NCI-H1105 treated with DMSO at 0.1 percent for 48 hours (cell line): ENCODE measurements at regions not wholly inside any gene's neighbourhood (a gene's known extent, or its start where the extent isn't known, plus 50 kb on each side); places are given as distances from the start of the nearest gene placed in this dataset.

Source experiments
- DNase-seq: peaks from one replicate; lab custom pipeline; 2025; lab: John Stamatoyannopoulos, UW

DNA sequence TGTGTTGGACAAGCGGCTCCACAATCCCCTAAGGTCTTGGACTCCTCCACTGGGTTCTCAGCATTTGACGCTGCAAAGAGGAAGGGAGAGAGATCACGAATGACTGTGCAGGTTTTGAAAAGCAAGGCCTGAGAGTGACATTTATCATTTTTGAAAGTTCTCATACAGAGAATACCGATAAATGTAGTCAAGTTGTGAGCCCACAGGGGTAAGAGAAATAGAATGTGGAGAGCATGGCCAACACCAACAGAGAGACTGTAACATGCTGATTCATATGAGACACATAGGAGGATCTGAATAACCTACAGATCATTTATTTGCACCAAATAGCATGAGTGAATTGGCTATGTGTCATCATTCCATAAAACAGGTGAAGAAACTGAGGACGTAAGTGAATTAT lies 230.5 kb upstream of the MBL2 start:
- no peak for DNase-seq

DNA sequence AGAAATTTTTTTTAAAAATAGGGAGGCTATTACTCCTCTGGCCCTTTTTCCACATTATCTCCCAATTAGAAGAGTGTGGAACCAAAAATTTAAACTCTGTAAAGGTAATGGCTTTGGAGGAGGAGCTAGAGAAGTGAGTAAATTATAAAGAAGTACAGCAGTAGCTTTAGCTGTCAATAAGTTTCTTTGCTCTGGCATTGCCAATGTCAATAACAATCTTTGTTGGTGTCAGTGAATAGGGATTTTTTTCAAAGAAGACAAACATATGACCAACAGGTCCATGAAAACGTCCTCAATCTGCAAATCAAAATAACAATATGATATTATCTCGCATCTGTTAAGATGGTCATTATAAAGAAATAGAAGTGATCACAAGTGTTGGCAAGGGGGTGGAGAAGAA lies 227.1 kb upstream of the MBL2 start:
- DNase-seq = no peak

DNA sequence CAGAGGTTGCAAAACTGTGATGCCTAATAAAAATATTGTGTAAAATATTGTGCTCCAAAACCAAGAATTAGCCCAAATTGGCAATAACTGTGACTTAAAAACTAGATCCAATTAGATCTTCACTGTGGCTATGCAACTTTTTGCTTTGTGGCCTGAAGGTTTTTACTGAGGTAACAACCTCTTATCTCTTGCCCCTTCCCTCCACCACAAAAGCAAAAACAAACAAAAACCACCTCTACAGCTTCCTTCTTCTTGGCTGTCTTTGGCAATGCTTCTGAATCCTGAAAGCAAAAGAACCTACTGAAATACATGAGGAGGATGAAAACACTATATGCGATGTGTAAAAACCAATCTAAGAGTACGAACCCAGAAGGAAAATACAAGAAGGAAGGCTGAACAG lies 226.7 kb upstream of the MBL2 start:
- DNase-seq = no peak

DNA sequence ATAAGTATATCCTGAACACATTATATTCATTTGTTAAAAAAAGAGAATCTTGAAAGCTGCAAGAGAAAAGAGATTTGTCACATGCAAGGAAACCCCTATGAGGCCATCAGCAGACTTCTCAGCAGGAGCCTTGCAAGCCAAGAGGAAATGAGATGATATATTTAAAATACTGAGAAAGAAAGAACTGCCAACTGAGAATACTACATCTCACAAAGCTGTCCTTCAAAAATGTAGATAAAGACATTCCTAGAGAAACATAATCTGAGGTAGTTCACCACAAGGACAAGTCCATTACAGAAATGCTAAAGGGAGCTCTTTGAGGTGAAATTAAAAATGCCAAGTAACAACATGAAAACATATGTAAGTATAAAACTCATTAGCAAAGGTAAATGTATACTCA lies 224.4 kb upstream of the MBL2 start:
- no peak for DNase-seq

DNA sequence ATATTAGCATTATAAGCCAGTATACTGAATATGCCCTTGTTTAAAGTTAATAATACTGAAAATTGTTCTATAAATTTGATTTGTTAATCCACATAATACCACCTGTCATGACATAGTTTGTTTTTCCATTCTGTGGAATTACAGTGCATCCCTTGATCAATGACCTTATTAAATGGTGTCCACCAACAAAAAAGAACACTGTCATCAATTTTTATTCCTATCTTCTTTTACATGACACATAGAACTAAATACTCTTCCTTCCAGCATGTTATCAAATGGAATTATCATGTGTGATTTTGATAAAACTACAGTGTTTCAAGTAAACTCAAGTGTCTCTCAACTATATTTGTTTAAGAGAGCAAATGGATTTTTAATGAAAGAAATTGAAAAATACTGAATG lies 221.8 kb upstream of the MBL2 start:
- DNase-seq = no peak

DNA sequence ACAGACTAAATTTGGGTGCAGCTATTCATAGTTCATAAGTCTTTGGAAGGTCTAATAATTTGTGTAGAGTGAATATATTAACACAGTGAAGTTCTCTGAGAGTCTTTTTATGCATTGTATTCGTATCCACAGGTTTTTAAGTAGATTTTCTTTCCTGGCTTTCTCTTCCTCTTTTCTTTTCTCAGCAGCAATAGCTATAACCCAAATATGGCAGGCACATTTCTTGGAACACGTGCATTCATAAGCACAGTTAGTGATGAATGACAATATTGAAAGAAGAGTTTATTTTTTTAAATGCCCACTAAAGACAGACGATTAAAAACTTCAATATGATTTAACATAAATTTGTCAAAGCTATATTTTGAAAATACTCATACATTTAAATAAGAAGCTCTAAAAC lies 220.5 kb upstream of the MBL2 start:
- no peak for DNase-seq

DNA sequence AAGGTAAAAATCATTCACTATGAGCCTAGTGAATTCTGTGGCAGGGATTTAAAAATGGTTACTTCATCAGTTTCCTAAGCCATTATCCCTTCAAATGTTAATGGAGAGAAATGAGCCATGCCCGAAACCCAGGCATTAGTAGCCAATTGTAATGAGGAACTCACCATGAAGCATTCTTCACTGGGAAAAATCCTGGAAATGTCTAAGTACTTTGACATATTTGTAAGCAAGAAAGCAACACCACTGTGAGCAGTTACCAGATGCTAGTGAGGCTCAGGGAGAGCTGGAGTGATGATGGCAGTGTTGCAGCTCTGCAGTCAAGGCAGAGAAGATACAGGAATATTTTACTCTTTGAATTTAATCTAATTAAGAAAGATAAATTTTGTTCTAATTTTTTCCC lies 220.0 kb upstream of the MBL2 start:
- no peak for DNase-seq

DNA sequence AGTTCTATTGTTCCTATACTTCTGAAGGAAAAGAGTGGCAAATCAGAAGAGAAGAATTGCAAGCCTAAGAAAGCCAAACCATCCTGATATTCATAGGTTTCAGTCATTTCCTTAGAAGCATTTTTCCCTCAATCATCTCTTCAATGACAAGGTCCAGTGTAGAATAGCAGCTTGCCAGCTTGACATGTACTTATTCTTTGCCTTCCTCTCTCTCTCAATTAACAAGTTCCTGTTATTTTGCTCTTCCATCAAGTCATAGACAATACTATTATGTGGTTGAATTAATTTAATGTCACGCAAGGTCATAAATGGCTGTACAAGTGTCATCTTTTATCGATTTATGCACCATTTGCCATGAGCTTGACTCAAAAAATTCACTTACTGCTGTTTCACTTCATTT lies 216.3 kb upstream of the MBL2 start:
- no peak for DNase-seq

DNA sequence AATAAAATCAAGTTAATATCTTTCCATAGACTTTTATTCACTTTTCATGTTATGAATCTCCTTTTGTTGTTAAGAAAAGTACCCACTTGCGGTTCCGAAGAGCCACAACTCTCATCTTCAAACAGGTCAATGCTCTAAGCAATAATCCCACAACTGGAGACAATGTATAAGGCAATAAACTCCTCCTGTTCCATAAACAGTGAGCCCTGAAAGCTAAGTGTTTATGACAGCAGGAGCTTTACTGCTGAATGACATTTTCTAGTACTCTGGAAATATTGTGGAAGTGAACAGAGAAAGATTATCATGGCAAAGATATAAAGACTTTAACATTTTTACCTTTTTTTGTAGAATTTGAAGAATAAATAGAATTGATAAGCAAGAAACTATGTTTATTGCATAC lies 213.5 kb upstream of the MBL2 start:
- no peak for DNase-seq

DNA sequence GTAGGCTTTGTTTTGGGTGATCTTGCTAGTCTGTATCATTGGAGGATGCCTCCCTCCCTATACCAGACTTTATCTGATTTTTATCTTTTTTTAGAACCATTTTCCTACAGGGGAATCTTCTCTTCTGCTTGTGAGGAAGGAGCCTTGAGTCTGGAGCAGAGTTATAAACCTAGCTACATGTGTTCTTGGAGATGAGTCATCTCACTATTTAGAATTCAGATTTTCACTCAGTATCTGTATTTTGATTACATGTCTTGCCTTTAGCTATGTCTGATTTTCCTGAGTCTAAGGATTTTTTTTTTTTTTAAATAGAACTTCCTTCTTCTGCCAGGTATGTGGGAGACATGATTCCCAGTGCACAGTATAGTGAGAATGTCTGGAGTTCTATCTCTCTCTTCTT lies 211.6 kb upstream of the MBL2 start:
- DNase-seq = no peak

DNA sequence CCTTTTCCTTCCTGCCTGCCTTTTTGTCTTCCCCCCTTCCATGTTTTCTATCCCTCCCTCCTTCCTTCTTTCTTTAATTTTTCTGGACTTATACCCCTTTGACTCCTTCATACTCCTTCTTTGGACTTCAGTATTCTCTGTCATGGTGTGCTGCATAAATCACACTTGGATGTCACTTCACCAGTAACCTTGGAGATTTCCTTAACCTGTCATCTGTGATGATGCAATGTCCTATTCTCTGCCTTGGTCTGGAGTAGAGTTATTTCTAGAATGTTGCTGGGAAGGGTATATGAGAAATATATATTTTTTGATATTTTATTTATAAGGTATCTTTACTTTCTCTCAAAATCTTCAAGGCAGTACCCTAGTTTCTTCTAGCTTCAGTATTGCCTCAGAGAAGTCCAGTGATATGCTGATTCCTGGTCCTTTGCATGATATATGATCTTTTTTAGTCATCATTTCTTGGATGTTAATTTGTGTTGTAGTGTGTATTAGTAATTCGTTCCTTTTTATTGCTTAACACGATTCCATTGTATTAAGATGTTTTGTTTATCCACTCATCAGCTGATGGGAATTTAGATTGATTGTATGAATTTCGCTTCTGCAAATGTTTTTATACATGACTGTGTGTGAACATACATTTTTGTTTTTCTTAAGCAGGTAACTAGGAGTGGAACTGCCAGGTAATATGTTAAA lies 206.9 kb upstream of the MBL2 start:
- DNase-seq = no peak

DNA sequence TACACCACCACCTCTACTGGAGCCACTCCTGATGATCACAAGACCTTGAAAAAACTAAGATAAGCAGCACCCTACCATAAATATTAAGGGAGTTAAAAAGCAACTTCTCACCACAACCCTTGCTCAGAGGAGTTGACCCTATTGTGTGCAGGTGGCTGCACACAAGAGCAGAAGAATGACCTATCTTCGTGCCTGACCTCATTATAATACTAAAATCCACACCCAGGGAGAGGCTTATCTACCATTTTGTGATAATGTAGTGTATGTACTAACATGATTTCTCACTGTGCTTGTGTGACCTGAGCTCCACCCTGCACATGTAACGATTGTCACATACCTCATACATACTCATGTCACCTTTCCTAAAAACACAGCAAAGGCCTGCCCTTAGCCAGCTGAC lies 205.0 kb upstream of the MBL2 start:
- no peak for DNase-seq

DNA sequence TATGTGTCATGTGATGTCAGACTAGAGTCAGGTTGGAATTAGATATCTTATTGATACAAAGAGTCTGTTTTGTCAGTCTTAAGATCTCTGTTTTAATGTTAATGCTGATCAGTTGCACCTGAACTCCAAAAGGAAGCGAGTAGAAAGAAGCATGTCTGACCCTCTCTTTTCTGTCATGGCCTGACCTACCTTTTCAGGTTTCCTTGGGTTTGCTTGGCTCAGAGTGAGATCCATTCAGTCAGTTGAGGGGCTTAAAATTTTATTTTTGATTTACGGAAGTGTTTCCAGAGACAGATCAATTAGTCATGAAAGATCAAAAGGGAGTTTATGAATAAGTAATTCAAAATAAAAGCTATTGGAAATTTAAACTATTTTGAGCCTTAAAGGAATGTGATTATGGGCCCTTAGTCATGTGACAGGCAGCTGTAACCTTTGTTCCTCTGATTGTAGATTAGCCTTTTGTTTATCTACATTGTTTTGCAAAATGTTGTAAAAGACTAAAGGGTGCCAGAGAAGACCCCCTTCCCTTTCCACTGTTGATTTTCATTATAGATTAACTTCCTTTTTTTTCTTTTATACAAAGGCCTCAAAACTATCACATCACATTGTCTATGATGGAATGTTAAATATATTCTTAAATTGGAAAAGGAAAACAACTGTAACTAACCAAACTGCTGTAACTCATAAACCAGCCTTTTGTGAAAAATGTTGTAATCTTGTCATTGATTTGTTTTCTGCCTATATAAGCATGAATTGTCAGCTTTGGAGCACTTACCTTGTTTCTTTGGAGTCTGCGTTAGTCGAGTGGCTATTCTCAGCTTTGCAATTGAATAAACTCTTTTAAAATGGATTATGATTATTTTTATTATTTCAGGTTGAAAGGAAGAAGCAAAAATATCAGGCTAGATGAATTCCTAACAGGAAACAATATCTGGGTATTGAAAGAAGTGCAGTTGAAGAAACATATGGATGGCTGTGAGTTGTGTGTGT lies 195.5 kb upstream of the MBL2 start:
- DNase-seq = no peak

DNA sequence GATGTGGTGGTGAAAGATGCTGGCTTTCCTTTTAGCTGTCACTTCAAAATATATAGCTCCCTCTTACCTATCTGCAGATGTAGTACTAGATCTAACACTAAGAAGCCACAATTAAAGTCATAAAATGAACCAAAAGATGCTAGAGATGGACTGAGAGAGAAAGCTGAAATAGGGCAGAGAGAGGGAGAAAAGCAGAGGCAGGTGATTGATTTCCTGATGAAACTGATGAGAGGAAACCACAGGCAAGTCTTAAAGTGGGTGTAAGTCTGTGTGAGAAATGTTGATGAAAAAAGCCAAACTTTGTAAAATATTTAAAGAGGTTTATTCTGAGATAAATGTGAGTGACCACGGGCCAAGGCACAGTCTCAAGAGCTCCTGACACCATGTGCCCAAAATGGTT lies 194.3 kb upstream of the MBL2 start:
- no peak for DNase-seq

DNA sequence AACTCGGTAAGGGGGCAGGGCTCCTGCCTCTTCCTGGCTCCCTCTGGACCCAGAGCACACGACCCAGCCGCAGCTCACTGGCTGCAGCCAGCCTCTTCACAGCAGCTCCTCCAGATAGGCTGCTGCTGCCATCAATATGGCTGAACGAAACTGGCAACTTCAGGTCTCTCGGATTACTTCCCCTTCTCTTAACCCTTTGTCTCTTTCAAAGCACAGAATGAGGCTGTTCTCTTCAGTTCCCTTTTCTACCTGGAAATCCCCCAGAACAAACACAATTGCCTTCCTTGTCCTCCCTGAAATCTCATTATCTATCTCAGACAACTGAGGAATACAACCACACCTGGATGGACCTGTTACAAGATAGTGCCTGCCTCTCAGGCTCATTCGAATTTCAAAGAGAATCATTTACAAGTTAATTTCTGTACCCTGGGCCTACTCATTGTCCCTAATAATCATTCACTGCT lies 193.4 kb upstream of the MBL2 start:
- DNase-seq = no peak

DNA sequence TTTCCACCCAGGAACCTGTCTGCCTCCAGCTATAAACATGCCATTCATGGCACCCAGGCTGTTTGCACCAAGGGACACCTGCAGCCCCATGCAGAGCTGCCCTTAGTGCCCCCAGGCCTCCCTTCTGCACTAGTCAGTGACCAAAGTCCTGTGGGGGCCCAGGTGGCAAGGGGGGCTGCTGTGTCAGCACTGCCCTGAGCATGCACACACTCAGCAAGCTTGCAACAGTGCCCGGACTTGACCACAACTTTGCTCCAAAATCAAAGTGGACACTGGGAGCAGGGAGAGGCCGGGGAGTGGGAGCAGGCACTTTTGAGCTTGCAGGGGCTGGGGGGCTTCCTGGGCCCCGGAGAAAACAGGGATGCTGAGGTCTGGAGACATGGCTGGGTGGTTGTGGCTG lies 192.9 kb upstream of the MBL2 start:
- DNase-seq = no peak

DNA sequence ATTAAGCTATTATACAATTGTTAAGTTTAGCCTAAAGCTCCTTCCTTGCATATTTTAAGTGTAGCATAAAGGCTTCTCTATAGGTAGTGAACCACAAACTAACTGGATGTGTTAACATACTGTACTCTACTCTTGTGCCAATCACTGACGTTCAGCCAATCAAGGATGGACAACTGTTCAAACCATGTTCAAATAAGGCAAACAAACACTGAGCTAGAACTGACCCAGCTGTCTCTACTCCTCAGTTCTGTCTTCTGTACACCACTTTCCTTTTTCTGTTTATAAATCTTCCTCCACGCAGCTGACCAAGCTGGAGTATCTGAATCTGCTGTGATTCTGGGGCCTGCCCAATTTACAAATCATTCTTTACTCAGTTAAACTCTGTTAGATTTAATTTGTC lies 188.7 kb upstream of the MBL2 start:
- DNase-seq = no peak

DNA sequence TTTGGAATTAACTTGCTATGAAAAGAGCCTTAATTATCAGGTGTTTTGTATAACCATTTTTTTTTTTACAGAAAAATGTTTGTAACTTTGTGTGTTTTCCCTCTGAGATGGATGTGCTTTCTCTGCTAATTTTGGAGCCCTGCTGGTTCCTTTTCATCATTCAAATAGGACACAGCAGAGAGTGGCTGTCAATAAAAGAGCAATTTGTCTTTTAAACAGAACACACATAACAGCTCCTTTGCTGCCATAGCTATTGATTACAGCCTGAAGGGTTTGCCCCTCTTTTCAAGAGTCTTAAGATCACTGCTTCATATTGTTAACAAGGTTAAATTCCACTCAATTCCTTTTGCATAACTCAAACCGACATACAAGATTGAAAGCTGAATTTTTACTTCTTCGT lies 187.2 kb upstream of the MBL2 start:
- no peak for DNase-seq

DNA sequence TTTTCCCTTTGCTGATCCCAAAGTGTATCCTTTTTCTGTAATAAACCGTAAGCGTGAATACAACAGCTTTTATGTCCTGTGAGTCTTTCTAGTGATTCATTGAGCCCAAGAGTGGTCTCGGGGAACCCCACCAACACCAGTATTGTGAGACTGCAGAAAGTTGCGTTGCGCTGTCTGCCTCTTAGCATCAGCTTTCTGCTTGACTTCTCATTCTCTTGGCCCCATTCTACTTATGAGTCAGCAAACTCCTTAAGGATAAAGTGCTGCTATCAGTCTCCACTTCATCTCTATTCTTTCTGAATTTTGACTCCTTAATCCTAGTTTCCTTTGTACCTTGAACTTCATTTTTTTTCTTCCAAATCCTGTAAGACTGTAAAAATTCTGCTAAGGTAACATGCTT lies 184.3 kb upstream of the MBL2 start:
- DNase-seq = no peak

DNA sequence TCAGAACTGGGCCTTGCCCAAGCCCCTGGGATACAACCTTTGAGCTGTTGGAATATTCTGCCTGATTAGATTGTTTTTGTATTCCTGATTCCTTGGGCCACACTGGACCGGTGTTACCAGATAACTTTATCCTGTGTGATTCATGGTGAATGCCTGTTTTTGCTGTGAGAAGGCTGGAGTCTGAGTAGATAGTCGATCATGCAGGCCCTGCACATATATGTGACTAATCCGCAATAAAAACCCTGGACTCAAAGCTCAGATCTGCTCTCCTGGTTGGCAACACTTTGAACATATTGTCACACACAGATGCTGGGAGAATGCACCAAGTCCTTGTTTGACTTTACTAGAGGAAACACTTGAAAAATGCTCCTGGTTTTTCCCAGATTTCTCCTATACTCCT lies 183.9 kb upstream of the MBL2 start:
- DNase-seq = no peak

DNA sequence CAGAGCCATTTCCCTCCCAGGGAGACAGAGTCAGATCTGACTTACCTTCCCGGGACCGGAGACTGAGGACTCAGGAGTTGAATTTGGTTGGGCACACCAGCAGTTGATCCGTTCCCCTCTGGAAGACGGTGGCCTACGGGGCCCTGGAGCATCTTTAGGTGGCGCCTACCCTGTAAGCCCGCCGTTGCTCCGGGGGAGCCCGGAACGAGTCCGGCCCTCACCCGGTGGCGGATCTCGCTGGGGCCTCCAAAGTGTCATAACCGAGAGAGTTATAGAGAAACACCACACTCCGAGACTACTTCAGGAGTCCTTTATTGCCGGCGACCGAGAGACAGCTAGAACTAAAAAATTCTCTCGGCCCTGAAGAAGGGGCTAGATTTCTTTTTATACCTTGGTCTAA lies 182.8 kb upstream of the MBL2 start:
- DNase-seq = no peak

DNA sequence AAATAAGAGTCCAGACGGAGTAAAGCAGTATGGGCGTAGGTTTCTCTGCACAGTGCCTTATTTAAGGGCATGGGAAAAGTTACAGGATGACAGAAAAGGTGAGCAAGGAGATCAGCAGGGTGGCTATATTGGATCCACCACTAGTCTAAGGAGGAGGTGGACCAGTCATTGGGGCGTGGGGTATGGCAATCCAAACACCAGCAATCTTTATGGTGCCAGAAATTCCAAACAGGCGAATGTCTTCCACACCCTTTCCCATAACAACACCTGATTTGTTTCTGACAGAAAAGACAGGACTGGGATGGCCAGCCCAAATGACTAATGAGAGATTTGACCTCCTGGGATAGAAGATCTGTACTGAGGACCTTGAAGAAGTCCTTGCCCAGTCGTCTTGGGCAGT lies 181.8 kb upstream of the MBL2 start:
- DNase-seq = no peak

DNA sequence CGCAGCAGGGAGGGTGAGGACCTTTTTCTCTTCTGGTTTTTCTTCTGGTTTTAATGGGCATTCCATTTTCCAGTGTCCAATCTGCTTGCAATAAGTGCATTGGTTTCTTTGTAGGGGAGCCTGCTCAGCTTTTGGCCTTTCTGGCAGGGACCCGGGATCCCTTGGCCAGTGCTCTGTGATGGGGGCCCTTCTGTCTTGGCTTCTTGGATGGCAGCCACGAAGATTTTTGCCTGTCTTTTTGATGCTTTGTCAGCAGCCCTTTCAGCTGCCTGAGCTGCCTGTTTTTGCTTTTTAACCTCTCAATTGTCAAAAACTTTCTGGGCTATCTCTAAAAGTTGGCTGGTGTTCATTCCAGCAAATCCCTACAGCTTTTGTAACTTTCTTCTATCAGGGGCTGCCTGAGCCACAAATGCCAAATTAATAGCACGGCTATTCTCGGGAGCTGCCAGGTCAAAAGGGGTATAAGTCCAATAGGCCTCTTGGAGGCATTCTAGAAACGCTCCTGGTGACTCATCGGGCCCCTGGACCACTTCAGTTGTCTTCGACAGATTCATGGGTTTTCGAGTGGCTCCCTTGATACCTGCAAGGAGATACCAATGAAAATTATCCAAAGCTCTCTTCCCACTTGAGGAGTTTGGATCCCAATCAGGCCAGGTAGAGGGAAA lies 179.9 kb upstream of the MBL2 start:
- DNase-seq = no peak
